CD4-positive, alpha-beta T cell (primary cell): ENCODE measurements at regions not wholly inside any gene's neighbourhood (a gene's known extent, or its start where the extent isn't known, plus 50 kb on each side); places are given as distances from the start of the nearest gene placed in this dataset.

Experiments used
- ATAC-seq: fragments of 200-7000 bp; cut with Tn5 transposase; one replicate; pipeline ENCODE4 v1.10.0; 2022; ENCODE audit warnings: mild to moderate bottlenecking; ENCODE audit not compliant: poor library complexity
- CTCF ChIA-PET: fragments of 350-600 bp; sonication (Branson Sonifier 250); formaldehyde crosslinking; loops from one replicate; lab custom pipeline; 2021; ENCODE audit warnings: antibody characterized with exemption, inconsistent platforms; lab: Charles Lee
- POLR2A ChIA-PET: fragments of 350-600 bp; sonication (Branson Sonifier 250); formaldehyde crosslinking; loops from one replicate; lab custom pipeline; 2021; ENCODE audit warnings: antibody characterized with exemption, inconsistent platforms; lab: Charles Lee
- DNase-seq, 14 experiments: peaks; one replicate each; pipeline ENCODE4 v3.0.0-alpha.2; 2013 to 2020; ENCODE audit warnings: mixed read lengths in 2 of 14
- H3K27ac ChIP-seq, 2 donors: one replicate each; pipeline versions ENCODE4 v1.5.1 to v1.7.0; 2013; ENCODE audit warnings: low read length in 2 of 2, low read depth in 1 of 2, mild to moderate bottlenecking in 1 of 2
- H3K27me3 ChIP-seq, 2 experiments: 1 replicate in 1 of 2; 2 replicates in 1 of 2; pipeline versions ENCODE4 v1.6.1 to v1.7.0; 2013; ENCODE audit warnings: low read length in 2 of 2, control low read depth in 1 of 2, mild to moderate bottlenecking in 1 of 2, moderate library complexity in 1 of 2; ENCODE audit not compliant: insufficient read depth in 2 of 2, control insufficient read depth in 1 of 2
- H3K36me3 ChIP-seq: one replicate; pipeline ENCODE4 v1.6.1; 2013; ENCODE audit warnings: low read length, control low read depth; ENCODE audit not compliant: insufficient read depth
- H3K4me1 ChIP-seq: one replicate; pipeline ENCODE4 v1.6.1; 2013; ENCODE audit warnings: low read length, control low read depth; ENCODE audit not compliant: insufficient read depth
- H3K4me3 ChIP-seq: one replicate; pipeline ENCODE4 v1.5.1; 2013; ENCODE audit warnings: mild to moderate bottlenecking, low read length, moderate library complexity
- H3K9me3 ChIP-seq, 2 experiments: 1 replicate in 1 of 2; 2 replicates in 1 of 2; pipeline versions ENCODE4 v1.6.1 to v1.7.0; 2013; ENCODE audit warnings: low read length in 2 of 2, mild to moderate bottlenecking in 2 of 2, control low read depth in 1 of 2, moderate library complexity in 1 of 2; ENCODE audit not compliant: control insufficient read depth in 1 of 2, insufficient read depth in 1 of 2
- H3K27ac Mint-ChIP-seq: one replicate; pipeline ENCODE4 v1.8.0; 2020; ENCODE audit warnings: mixed read lengths
- H3K27me3 Mint-ChIP-seq: one replicate; pipeline ENCODE4 v1.8.0; 2021; ENCODE audit warnings: mixed read lengths
- H3K36me3 Mint-ChIP-seq: one replicate; pipeline ENCODE4 v1.8.0; 2021; ENCODE audit warnings: low read depth, mixed read lengths
- H3K4me1 Mint-ChIP-seq: one replicate; pipeline ENCODE4 v1.8.0; 2021; ENCODE audit warnings: low read depth, mixed read lengths
- H3K4me3 Mint-ChIP-seq: one replicate; pipeline ENCODE4 v1.8.0; 2020; ENCODE audit warnings: mild to moderate bottlenecking, mixed read lengths
- H3K9me3 Mint-ChIP-seq: one replicate; pipeline ENCODE4 v1.8.0; 2020; ENCODE audit warnings: mixed read lengths
- CTCF ChIP-seq: fragments of 200-600 bp; IDR thresholded peaks from one replicate; pipeline ENCODE4 v1.8.0; 2022; ENCODE audit warnings: antibody characterized with exemption, mild to moderate bottlenecking
- intact Hi-C, 2 experiments: fragments of 100-400 bp; cut with DNase I in 1 of 2; cut with micrococcal nuclease in 1 of 2; formaldehyde crosslinking; loops; one replicate each; pipeline versions ENCODE4 v1.15.1 to v1.9.0; 2023 to 2025; cut with DNase I, micrococcal nuclease

GRCh38 chr10:117731121-117731791 lies 188.7 kb downstream of the EMX2 start:
- DNase-seq = no peak
- no peak for TF ChIP-seq CTCF
- no peak overlapping the region for H3K27ac Mint-ChIP-seq

GRCh38 chr10:117734731-117735405 lies 192.3 kb downstream of the EMX2 start:
- H3K27me3 ChIP-seq = peaks cover 28 to 31% of the 10 kb centered on the region in 2 experiments
- H3K4me1 Mint-ChIP-seq = no peaks in the 10 kb centered on the region
- ChIA-PET CTCF (no interaction called here), POLR2A (no interaction called here)
- no peaks in the 10 kb centered on the region for H3K9me3 ChIP-seq
- no peak for DNase-seq
- peaks cover 71% of the 10 kb centered on the region for H3K27me3 Mint-ChIP-seq
- H3K36me3 Mint-ChIP-seq = no peaks in the 10 kb centered on the region
- no peak for ATAC-seq
- no peak for TF ChIP-seq CTCF
- H3K27ac ChIP-seq = no peak overlapping the region
- no peaks in the 10 kb centered on the region for H3K36me3 ChIP-seq
- no peaks in the 10 kb centered on the region for H3K4me1 ChIP-seq
- H3K9me3 Mint-ChIP-seq = no peaks in the 10 kb centered on the region
- no peak overlapping the region for H3K4me3 Mint-ChIP-seq
- H3K4me3 ChIP-seq = no peak overlapping the region
- no peak overlapping the region for H3K27ac Mint-ChIP-seq
- intact Hi-C loops = no loop called here

More at GRCh38 chr10:117731121-117731791, 188.7 kb downstream of the EMX2 start:
- no peaks in the 10 kb centered on the region for H3K36me3 ChIP-seq
- CTCF ChIA-PET = no interaction called here
- Mint-ChIP-seq H3K27me3 (peaks cover 69% of the 10 kb centered on the region), H3K36me3 (no peaks in the 10 kb centered on the region), H3K4me3 (no peak overlapping the region), H3K4me1 (no peaks in the 10 kb centered on the region), H3K9me3 (no peaks in the 10 kb centered on the region)
- H3K27me3 ChIP-seq = peaks cover 31 to 32% of the 10 kb centered on the region in 2 experiments
- no peak overlapping the region for H3K4me3 ChIP-seq
- ATAC-seq = no peak
- H3K4me1 ChIP-seq = no peaks in the 10 kb centered on the region
- H3K27ac ChIP-seq = no peak overlapping the region
- POLR2A ChIA-PET = no interaction called here
- intact Hi-C loops = no loop called here
- H3K9me3 ChIP-seq = no peaks in the 10 kb centered on the region

GRCh38 chr10:117736655-117737054 lies 194.1 kb downstream of the EMX2 start:
- ATAC-seq = no peak
- no peaks in the 10 kb centered on the region for H3K36me3 Mint-ChIP-seq
- intact Hi-C loops = no loop called here
- H3K36me3 ChIP-seq = no peaks in the 10 kb centered on the region
- no peak overlapping the region for H3K27ac Mint-ChIP-seq
- no peak for TF ChIP-seq CTCF
- H3K9me3 ChIP-seq = no peaks in the 10 kb centered on the region
- no peak overlapping the region for H3K4me3 Mint-ChIP-seq
- H3K4me3 ChIP-seq = no peak overlapping the region
- no peaks in the 10 kb centered on the region for H3K4me1 ChIP-seq
- H3K27me3 ChIP-seq = peaks cover 28 to 31% of the 10 kb centered on the region in 2 experiments
- peaks cover 62% of the 10 kb centered on the region for H3K27me3 Mint-ChIP-seq
- no peak for DNase-seq
- no peaks in the 10 kb centered on the region for H3K4me1 Mint-ChIP-seq
- H3K27ac ChIP-seq = no peak overlapping the region
- ChIA-PET CTCF (no interaction called here), POLR2A (no interaction called here)
- H3K9me3 Mint-ChIP-seq = no peaks in the 10 kb centered on the region
